Loucy (cell line): ENCODE measurements at regions not wholly inside any gene's neighbourhood (a gene's known extent, or its start where the extent isn't known, plus 50 kb on each side); places are given as distances from the start of the nearest gene placed in this dataset.

Experiments used
- H2AFZ ChIP-seq: fragments of 200-600 bp; sonication (generic); 2 replicates; pipeline ENCODE4 v1.6.0; 2016; ENCODE audit warnings: antibody characterized with exemption, mild to moderate bottlenecking, low read length, moderate library complexity
- H3F3A ChIP-seq: fragments of 200-600 bp; 2 replicates; pipeline ENCODE4 v1.6.0; 2016; ENCODE audit warnings: antibody characterized with exemption, low read depth, mild to moderate bottlenecking
- H3K27me3 ChIP-seq: fragments of 200-600 bp; sonication (generic); 2 replicates; pipeline ENCODE4 v1.6.1; 2014; ENCODE audit warnings: low read length, mild to moderate bottlenecking; ENCODE audit not compliant: insufficient read depth, poor library complexity, severe bottlenecking
- H3K36me3 ChIP-seq: fragments of 200-600 bp; sonication (generic); 2 replicates; pipeline ENCODE4 v1.6.1; 2016; ENCODE audit warnings: low read length; ENCODE audit not compliant: insufficient read depth
- H3K4me1 ChIP-seq: fragments of 200-600 bp; sonication (generic); 2 replicates; pipeline ENCODE4 v1.5.1; 2014; ENCODE audit warnings: low read length, mild to moderate bottlenecking; ENCODE audit not compliant: insufficient read depth, poor library complexity, severe bottlenecking
- H3K4me2 ChIP-seq: fragments of 200-600 bp; sonication (generic); 2 replicates; pipeline ENCODE4 v1.6.0; 2014; ENCODE audit warnings: antibody characterized with exemption, low read length, low read depth, mild to moderate bottlenecking; ENCODE audit not compliant: poor library complexity, severe bottlenecking
- H3K4me3 ChIP-seq: fragments of 200-600 bp; sonication (generic); 2 replicates; pipeline ENCODE4 v1.5.1; 2014; ENCODE audit warnings: low read length, mild to moderate bottlenecking, mixed read lengths; ENCODE audit not compliant: poor library complexity, severe bottlenecking
- H3K79me2 ChIP-seq: fragments of 200-600 bp; sonication (generic); 2 replicates; pipeline ENCODE4 v1.6.1; 2014; ENCODE audit warnings: low read length; ENCODE audit not compliant: insufficient read depth
- H3K9ac ChIP-seq: fragments of 200-600 bp; sonication (generic); 2 replicates; pipeline ENCODE4 v1.6.0; 2014; ENCODE audit warnings: mild to moderate bottlenecking, low read depth, low read length, moderate library complexity; ENCODE audit not compliant: poor library complexity, severe bottlenecking
- H3K9me2 ChIP-seq: fragments of 200-600 bp; sonication (generic); replicated peaks from 2 replicates; pipeline ENCODE4 v1.6.1; 2016; ENCODE audit warnings: low read depth, low read length, mixed read lengths
- H3K9me3 ChIP-seq: fragments of 200-600 bp; sonication (generic); 2 replicates; pipeline ENCODE4 v1.6.1; 2014; ENCODE audit warnings: mild to moderate bottlenecking, antibody characterized with exemption, low read length, low read depth; ENCODE audit not compliant: insufficient read depth
- H4K20me1 ChIP-seq: fragments of 200-600 bp; sonication (generic); 2 replicates; pipeline ENCODE4 v1.6.0; 2014; ENCODE audit warnings: antibody characterized with exemption, low read length, mild to moderate bottlenecking; ENCODE audit not compliant: insufficient read depth, poor library complexity, severe bottlenecking
- CTCF ChIP-seq: fragments of 200-600 bp; sonication (generic); conservative IDR thresholded peaks from 2 replicates; pipeline ENCODE4 v1.5.1; 2014; ENCODE audit warnings: mild to moderate bottlenecking, antibody characterized with exemption, low read length
- EZH2phosphoT487 ChIP-seq: fragments of 200-600 bp; IDR thresholded peaks from 2 replicates; pipeline ENCODE4 v1.6.1; 2018; ENCODE audit warnings: antibody characterized with exemption, mild to moderate bottlenecking, moderate library complexity, borderline replicate concordance

- Histone ChIP-seq H2AFZ (no peak overlapping the region), H3K4me1 (no peaks in the 10 kb centered on the region), H3K9me2 (no peaks in the 10 kb centered on the region), H3F3A (no peaks in the 10 kb centered on the region), H3K4me3 (no peak overlapping the region), H3K79me2 (no peaks in the 10 kb centered on the region), H3K4me2 (no peak overlapping the region), H3K36me3 (no peaks in the 10 kb centered on the region), H3K27me3 (no peaks in the 10 kb centered on the region), H3K9ac (no peak overlapping the region), H4K20me1 (no peaks in the 10 kb centered on the region), H3K9me3 (no peaks in the 10 kb centered on the region; the same call in 1 of the 2 replicates)
- TF ChIP-seq CTCF (no peak), EZH2phosphoT487 (no peak)
Observed at GRCh38 chr11:22133776-22134175, 59.1 kb upstream of the ANO5 start.

GRCh38 chr11:22138264-22138663, 54.6 kb upstream of the ANO5 start:
- H3K79me2 ChIP-seq: no peaks in the 10 kb centered on the region
- H3K9ac ChIP-seq: no peak overlapping the region
- H3K9me3 ChIP-seq: no peaks in the 10 kb centered on the region
- no peak overlapping the region for H3K4me2 ChIP-seq
- no peak overlapping the region for H3K4me3 ChIP-seq
- no peaks in the 10 kb centered on the region for H3K4me1 ChIP-seq
- no peaks in the 10 kb centered on the region for H3K36me3 ChIP-seq
- no peaks in the 10 kb centered on the region for H3F3A ChIP-seq
- TF ChIP-seq EZH2phosphoT487: no peak
- TF ChIP-seq CTCF: no peak
- H2AFZ ChIP-seq: no peak overlapping the region
- no peaks in the 10 kb centered on the region for H4K20me1 ChIP-seq
- no peaks in the 10 kb centered on the region for H3K27me3 ChIP-seq
- no peaks in the 10 kb centered on the region for H3K9me2 ChIP-seq
